Hepatocyte (in vitro differentiated cells): ENCODE measurements at regions not wholly inside any gene's neighbourhood (a gene's known extent, or its start where the extent isn't known, plus 50 kb on each side); places are given as distances from the start of the nearest gene placed in this dataset.

Experiments
- DNase-seq: peaks from one replicate; pipeline ENCODE4 v3.0.0-alpha.2; 2016; ENCODE audit warnings: low spot score
- H2AFZ ChIP-seq: fragments of 200-600 bp; sonication (generic); 2 replicates; pipeline ENCODE4 v1.6.0; 2016; ENCODE audit warnings: antibody characterized with exemption, mild to moderate bottlenecking
- H3K27ac ChIP-seq: fragments of 200-600 bp; sonication (generic); 2 replicates; pipeline ENCODE4 v1.5.1; 2016; ENCODE audit warnings: mild to moderate bottlenecking
- H3K27me3 ChIP-seq: fragments of 200-600 bp; sonication (generic); 2 replicates; pipeline ENCODE4 v1.6.1; 2016
- H3K36me3 ChIP-seq: fragments of 200-600 bp; sonication (generic); replicated peaks from 2 replicates; pipeline ENCODE4 v1.5.1; 2016; ENCODE audit warnings: low read depth; ENCODE audit not compliant: insufficient read depth
- H3K4me1 ChIP-seq: fragments of 200-600 bp; sonication (generic); 2 replicates; pipeline ENCODE4 v1.5.1; 2016; ENCODE audit warnings: mild to moderate bottlenecking, moderate library complexity; ENCODE audit not compliant: insufficient read depth
- H3K4me2 ChIP-seq: fragments of 200-600 bp; sonication (generic); 2 replicates; pipeline ENCODE4 v1.6.0; 2016
- H3K4me3 ChIP-seq: fragments of 200-600 bp; sonication (generic); 2 replicates; pipeline ENCODE4 v1.5.1; 2016; ENCODE audit warnings: mild to moderate bottlenecking
- H3K79me2 ChIP-seq: fragments of 200-600 bp; sonication (generic); 2 replicates; pipeline ENCODE4 v1.6.0; 2017; ENCODE audit warnings: mild to moderate bottlenecking
- H3K9me2 ChIP-seq: fragments of 200-600 bp; sonication (generic); replicated peaks from 2 replicates; pipeline ENCODE4 v1.6.0; 2017; ENCODE audit warnings: mild to moderate bottlenecking; ENCODE audit not compliant: insufficient read depth
- H3K9me3 ChIP-seq: fragments of 200-600 bp; sonication (generic); 2 replicates; pipeline ENCODE4 v1.5.1; 2016; ENCODE audit warnings: low read depth, mild to moderate bottlenecking
- H4K20me1 ChIP-seq: fragments of 200-600 bp; sonication (generic); 2 replicates; pipeline ENCODE4 v1.6.0; 2016; ENCODE audit warnings: mild to moderate bottlenecking; ENCODE audit not compliant: insufficient read depth, poor library complexity, severe bottlenecking
- EZH2 ChIP-seq: fragments of 200-600 bp; sonication (generic); IDR thresholded peaks from 2 replicates; pipeline ENCODE4 v1.6.1; 2016; ENCODE audit warnings: antibody characterized with exemption, mild to moderate bottlenecking, borderline replicate concordance
- EZH2phosphoT487 ChIP-seq: fragments of 200-600 bp; sonication (generic); IDR thresholded peaks from one replicate; pipeline ENCODE4 v1.6.1; 2018; ENCODE audit warnings: antibody characterized with exemption, mild to moderate bottlenecking, low read depth, moderate library complexity; ENCODE audit not compliant: unreplicated experiment, severe bottlenecking
- WGBS: methylation state at CpG from one replicate; pipeline ENCODE4 v1.1.6; 2016; ENCODE audit warnings: low lambda C conversion rate; ENCODE audit errors: missing lambda C conversion rate; 5-methylcytosine and 5-hydroxymethylcytosine counted together
- TF ChIP-seq, protein P1 (sequence below): fragments of 200-600 bp; sonication (generic); IDR thresholded peaks from 2 replicates; pipeline ENCODE4 v1.5.1; 2016; ENCODE audit warnings: antibody characterized with exemption, mild to moderate bottlenecking; ENCODE audit not compliant: poor library complexity

DNA sequence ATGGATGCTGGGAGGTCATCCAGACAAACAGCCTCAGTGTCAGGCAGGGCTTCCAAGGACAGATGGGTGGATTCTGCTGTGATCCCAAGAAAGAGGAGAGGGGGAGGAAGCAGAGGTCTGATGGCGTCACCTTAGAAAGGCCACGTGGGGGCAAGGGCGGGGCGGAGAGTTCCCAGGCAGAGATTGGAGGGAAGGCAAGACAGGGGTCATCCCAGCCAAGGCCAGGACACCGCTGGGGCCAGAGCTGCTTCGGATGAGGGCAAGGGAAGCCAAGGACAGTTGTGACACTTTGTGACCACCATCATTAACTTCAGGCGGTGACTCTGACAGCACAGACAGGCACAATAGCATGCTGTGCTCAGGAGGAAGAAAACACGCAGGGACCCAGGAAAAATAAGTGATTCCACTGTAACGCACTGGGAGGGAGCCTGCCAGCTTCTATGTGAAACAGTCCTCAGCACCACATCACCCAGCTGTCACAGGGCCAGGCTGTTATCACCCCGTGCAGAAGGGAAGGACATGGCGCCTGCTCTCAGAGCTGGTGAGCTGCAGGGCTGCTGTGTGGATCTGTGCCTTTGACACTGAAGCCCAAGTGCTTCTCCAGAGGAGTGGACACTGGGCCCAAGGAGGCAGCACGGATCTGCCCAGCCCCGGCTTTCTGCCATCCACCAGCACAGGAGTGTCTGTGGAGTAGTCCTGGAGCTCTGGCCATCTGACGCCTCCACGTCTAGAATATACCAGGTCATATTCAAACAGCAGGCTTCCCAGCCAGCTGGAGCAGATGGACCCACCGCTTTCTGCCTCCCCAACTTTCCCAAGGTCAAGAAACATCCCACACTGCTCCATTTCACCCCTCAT, 204.1 kb downstream of the NDUFA10 start:
- Histone ChIP-seq H3K9me2 (no peaks in the 10 kb centered on the region), H3K27me3 (no peaks in the 10 kb centered on the region), H3K4me1 (no peaks in the 10 kb centered on the region), H3K27ac (no peak overlapping the region), H3K4me2 (no peak overlapping the region), H3K4me3 (no peak overlapping the region), H2AFZ (no peak overlapping the region), H4K20me1 (no peaks in the 10 kb centered on the region), H3K79me2 (no peaks in the 10 kb centered on the region), H3K36me3 (no peaks in the 10 kb centered on the region), H3K9me3 (no peaks in the 10 kb centered on the region)
- no peak for DNase-seq
- no peak for TF ChIP-seq EZH2
- no peak for TF ChIP-seq EZH2phosphoT487
- TF ChIP-seq, protein P1, sequence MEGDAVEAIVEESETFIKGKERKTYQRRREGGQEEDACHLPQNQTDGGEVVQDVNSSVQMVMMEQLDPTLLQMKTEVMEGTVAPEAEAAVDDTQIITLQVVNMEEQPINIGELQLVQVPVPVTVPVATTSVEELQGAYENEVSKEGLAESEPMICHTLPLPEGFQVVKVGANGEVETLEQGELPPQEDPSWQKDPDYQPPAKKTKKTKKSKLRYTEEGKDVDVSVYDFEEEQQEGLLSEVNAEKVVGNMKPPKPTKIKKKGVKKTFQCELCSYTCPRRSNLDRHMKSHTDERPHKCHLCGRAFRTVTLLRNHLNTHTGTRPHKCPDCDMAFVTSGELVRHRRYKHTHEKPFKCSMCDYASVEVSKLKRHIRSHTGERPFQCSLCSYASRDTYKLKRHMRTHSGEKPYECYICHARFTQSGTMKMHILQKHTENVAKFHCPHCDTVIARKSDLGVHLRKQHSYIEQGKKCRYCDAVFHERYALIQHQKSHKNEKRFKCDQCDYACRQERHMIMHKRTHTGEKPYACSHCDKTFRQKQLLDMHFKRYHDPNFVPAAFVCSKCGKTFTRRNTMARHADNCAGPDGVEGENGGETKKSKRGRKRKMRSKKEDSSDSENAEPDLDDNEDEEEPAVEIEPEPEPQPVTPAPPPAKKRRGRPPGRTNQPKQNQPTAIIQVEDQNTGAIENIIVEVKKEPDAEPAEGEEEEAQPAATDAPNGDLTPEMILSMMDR: no peak
- WGBS: 86% methylated on average over 15 of the region's 16 CpGs

DNA sequence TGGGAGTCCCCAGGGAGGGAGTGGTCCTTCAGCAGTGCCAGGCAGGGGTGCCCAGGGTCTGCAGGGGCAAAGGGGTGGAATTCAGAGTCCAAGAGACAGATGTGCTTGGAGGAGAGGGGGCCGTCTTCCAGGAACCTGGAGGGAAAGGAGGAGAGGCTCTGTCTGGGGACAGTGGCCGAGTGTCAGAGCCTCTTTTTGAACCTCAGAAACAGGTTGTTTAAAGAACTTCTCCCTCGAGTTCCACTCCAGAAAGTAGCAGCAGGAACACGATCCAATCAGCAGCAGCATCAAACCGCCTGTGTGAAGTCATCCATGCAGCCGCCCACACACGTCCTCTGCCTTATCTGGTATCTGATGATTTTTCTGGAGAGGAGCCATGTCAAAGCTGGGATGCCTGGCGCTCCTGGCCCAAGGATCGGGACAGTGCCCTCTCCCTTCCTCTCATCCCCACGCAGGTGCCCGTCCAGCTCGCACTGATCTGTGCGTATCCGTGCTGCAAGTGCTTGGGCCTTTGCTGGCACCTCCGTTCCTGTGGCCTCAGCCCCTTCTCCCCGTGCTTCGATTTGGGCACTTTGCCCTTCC, 205.1 kb downstream of the NDUFA10 start:
- no peaks in the 10 kb centered on the region for H3K79me2 ChIP-seq
- no peaks in the 10 kb centered on the region for H3K27me3 ChIP-seq
- peaks cover 3% of the 10 kb centered on the region for H3K4me1 ChIP-seq
- H3K9me3 ChIP-seq: no peaks in the 10 kb centered on the region
- H2AFZ ChIP-seq: no peak overlapping the region
- H3K36me3 ChIP-seq: no peaks in the 10 kb centered on the region
- H3K4me2 ChIP-seq: no peak overlapping the region
- no peak overlapping the region for H3K4me3 ChIP-seq
- no peak for DNase-seq
- H4K20me1 ChIP-seq: no peaks in the 10 kb centered on the region
- no peak for TF ChIP-seq EZH2phosphoT487
- TF ChIP-seq, protein P1: no peak
- no peak overlapping the region for H3K27ac ChIP-seq
- no peaks in the 10 kb centered on the region for H3K9me2 ChIP-seq
- WGBS: 70% methylated on average over 17 of the region's 17 CpGs

DNA sequence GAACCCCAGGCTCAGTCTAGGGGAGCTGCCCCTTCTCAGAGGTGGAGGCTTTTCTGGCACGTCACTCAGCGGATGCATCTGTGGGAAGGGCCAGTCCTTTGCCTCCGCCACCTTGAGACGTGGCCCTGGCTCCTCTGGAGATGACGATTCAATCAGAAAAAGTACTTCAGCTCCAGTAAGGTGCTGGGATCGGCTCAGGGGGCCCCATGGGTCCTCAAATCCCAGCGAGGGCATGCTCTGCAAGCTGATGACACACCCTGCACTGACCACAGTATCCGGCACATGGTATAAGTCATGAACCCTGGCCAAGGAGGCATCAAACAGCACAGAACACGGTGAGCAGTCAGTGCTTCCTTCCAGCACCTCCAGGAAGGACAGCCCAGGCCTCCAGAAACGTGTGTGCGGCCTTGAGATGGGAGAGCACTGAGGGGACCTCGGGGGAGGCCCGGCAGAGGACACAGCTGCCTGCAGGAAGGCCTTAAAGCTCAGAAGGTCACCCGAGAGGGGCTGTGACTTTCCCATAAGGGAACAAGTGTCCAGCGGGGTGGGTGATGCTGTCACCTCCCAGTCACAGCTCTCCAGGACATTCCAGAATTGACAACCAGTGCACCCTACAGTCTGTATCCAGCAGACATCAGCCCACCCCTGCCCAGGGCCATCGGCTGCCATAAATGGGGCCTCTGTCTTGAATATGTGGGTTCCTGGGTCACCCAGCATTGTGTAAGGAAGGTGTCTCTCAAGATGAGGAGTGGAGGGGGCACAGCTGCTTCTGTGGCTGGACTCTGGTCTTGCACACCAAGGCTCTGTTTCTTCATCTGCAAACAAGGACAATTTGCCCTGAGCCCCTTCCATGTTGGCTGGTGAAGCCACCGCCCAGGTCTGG, 205.8 kb downstream of the NDUFA10 start:
- Histone ChIP-seq H4K20me1 (no peaks in the 10 kb centered on the region), H3K9me3 (no peaks in the 10 kb centered on the region), H2AFZ (no peak overlapping the region), H3K9me2 (no peaks in the 10 kb centered on the region), H3K27ac (no peak overlapping the region), H3K27me3 (no peaks in the 10 kb centered on the region), H3K79me2 (no peaks in the 10 kb centered on the region), H3K36me3 (no peaks in the 10 kb centered on the region), H3K4me1 (peaks cover 9% of the 10 kb centered on the region), H3K4me2 (no peak overlapping the region), H3K4me3 (no peak overlapping the region)
- DNase-seq: no peak
- TF ChIP-seq EZH2 (no peak), EZH2phosphoT487 (no peak)
- TF ChIP-seq, protein P1: no peak
- WGBS: 88% methylated on average over 17 of the region's 17 CpGs
